ENCODE measurements at regions not wholly inside any gene's neighbourhood (a gene's known extent, or its start where the extent isn't known, plus 50 kb on each side); places are given as distances from the start of the nearest gene placed in this dataset.

DNA sequence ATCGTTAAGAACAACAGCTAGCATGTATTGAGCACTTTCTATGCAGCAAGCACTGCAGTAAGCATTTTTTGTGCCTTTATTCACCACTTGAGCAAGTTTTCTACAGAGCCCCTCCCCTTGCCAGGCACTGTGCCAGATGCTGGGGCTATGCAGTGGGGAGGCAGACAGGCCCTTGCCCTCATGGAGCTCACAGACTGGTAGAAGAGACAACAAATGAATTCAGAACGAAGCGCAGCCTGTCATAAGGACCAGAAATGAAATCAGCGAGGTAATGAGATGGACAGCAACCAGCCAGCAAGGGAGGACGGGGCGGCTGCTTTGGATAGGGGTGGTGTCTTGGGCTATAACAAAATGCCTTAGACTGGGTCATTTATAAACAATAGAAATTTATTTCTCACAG, 68.8 kb downstream of the C9orf50 start (continued):
- no peak for TF ChIP-seq YY1 (IDR thresholded peaks at IDR 0.05; ENCODE audit: extremely low read depth, insufficient replicate concordance, low read depth, low read length)
- no peak for TF ChIP-seq POLR2A (IDR thresholded peaks at IDR 0.05; ENCODE audit: borderline replicate concordance, extremely low read depth, insufficient read depth, insufficient read length)
- TF ChIP-seq SRF (IDR thresholded peaks at IDR 0.05; ENCODE audit: low read depth): no peak
- no peak for TF ChIP-seq ZNF274 (IDR thresholded peaks at IDR 0.05; ENCODE audit: low read depth, low read length)
- TF ChIP-seq RAD21 (IDR thresholded peaks at IDR 0.05; ENCODE audit: low read depth): no peak
- no peak for TF ChIP-seq CEBPB (IDR thresholded peaks at IDR 0.05; ENCODE audit: low read depth)
- TF ChIP-seq CBX3 (IDR thresholded peaks at IDR 0.05; ENCODE audit: low read depth): no peak
- TF ChIP-seq, protein P1, sequence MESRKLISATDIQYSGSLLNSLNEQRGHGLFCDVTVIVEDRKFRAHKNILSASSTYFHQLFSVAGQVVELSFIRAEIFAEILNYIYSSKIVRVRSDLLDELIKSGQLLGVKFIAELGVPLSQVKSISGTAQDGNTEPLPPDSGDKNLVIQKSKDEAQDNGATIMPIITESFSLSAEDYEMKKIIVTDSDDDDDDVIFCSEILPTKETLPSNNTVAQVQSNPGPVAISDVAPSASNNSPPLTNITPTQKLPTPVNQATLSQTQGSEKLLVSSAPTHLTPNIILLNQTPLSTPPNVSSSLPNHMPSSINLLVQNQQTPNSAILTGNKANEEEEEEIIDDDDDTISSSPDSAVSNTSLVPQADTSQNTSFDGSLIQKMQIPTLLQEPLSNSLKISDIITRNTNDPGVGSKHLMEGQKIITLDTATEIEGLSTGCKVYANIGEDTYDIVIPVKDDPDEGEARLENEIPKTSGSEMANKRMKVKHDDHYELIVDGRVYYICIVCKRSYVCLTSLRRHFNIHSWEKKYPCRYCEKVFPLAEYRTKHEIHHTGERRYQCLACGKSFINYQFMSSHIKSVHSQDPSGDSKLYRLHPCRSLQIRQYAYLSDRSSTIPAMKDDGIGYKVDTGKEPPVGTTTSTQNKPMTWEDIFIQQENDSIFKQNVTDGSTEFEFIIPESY (IDR thresholded peaks at IDR 0.05; ENCODE audit: extremely low read depth, insufficient replicate concordance, low read length): no peak
- TF ChIP-seq JUND (IDR thresholded peaks at IDR 0.05): no peak

GRCh38 chr9:129551393-129551973, 69.4 kb downstream of the C9orf50 start:
- Histone ChIP-seq H3K4me1 (ENCODE audit: control insufficient read depth in 1 of 2, insufficient read depth in 2 of 2, low read length in 2 of 2) (peaks cover 81 to 89% of the 10 kb centered on the region in 2 experiments), H3K79me2 (ENCODE audit: insufficient read depth, low read length) (no peaks in the 10 kb centered on the region), H3K27ac (ENCODE audit: low read depth, low read length) (peak overlapping the region; percentile 97), H3K27me3 (ENCODE audit: insufficient read depth, low read length) (no peaks in the 10 kb centered on the region), H3K4me3 (replicated peaks in 1 of 2; ENCODE audit: low read depth in 1 of 2, low read length in 2 of 2) (no peak overlapping the region), H3K9me3 (ENCODE audit: control insufficient read depth in 1 of 2, insufficient read depth in 1 of 2, low read depth in 1 of 2, low read length in 2 of 2) (no peaks in the 10 kb centered on the region), H3K9ac (ENCODE audit: low read length) (peak overlapping the region; percentile 5; the same call in 1 of the 2 replicates), H3K4me2 (ENCODE audit: low read length) (peak overlapping the region; percentile 84), H3K9me2 (ENCODE audit: insufficient read depth) (no peaks in the 10 kb centered on the region), H4K20me1 (ENCODE audit: insufficient read depth) (no peaks in the 10 kb centered on the region), H3K36me3 (ENCODE audit: control insufficient read depth in 1 of 2, insufficient read depth in 2 of 2, low read length in 2 of 2) (no peaks in the 10 kb centered on the region), H2AFZ (ENCODE audit: low read depth, low read length, poor library complexity, severe bottlenecking) (no peak overlapping the region)
- POLR2A ChIA-PET: interaction anchor here (1.1 to 3.0 kb wide), 3 partner anchors 16 to 57 kb away, joined by 3 to 13 read pairs (median 3); no protein-coding TSS in a partner anchor
- DNase-seq (ENCODE audit: low read depth, low spot score): no peak
- intact Hi-C loops (cut with micrococcal nuclease): no loop called here
- RAD21 ChIA-PET (ENCODE audit: low non-redundant PET in 1 of 2, low total read pairs in 2 of 2, uncharacterized antibody in 2 of 2, unreplicated experiment in 2 of 2): interaction anchor here (1.7 to 2.2 kb wide), 2 partner anchors 19 to 57 kb away, joined by 3 to 6 read pairs; no protein-coding TSS in a partner anchor
- CTCF ChIA-PET: no interaction called here
- TF ChIP-seq, protein P2, sequence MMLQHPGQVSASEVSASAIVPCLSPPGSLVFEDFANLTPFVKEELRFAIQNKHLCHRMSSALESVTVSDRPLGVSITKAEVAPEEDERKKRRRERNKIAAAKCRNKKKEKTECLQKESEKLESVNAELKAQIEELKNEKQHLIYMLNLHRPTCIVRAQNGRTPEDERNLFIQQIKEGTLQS (IDR thresholded peaks at IDR 0.05): no peak
- TF ChIP-seq, protein P1 (IDR thresholded peaks at IDR 0.05; ENCODE audit: extremely low read depth, insufficient replicate concordance, low read length): no peak
- no peak for TF ChIP-seq CTCF (IDR thresholded peaks at IDR 0.05 in 2 of 3, conservative IDR thresholded peaks at IDR 0.05 in 1 of 3; ENCODE audit: borderline replicate concordance in 1 of 3, insufficient read depth in 1 of 3, low read depth in 2 of 3, low read length in 2 of 3)
- no peak for TF ChIP-seq SP1 (IDR thresholded peaks at IDR 0.05; ENCODE audit: low read depth)
- no peak for TF ChIP-seq JUND (IDR thresholded peaks at IDR 0.05)
- TF ChIP-seq EZH2phosphoT487 (IDR thresholded peaks at IDR 0.05; ENCODE audit: borderline replicate concordance): no peak
- TF ChIP-seq MAX (IDR thresholded peaks at IDR 0.05): no peak
- TF ChIP-seq FOSL1 (IDR thresholded peaks at IDR 0.05; ENCODE audit: low read depth): no peak
- no peak for TF ChIP-seq TCF7L2 (IDR thresholded peaks at IDR 0.05; ENCODE audit: borderline replicate concordance, extremely low read depth, insufficient read depth, insufficient read length)
- no peak for TF ChIP-seq ELF1 (IDR thresholded peaks at IDR 0.05; ENCODE audit: borderline replicate concordance, low read depth)
- no peak for TF ChIP-seq CBX3 (IDR thresholded peaks at IDR 0.05; ENCODE audit: low read depth)
- TF ChIP-seq ZFX (IDR thresholded peaks at IDR 0.05): no peak
- TF ChIP-seq ZNF274 (IDR thresholded peaks at IDR 0.05; ENCODE audit: low read depth, low read length): no peak
- TF ChIP-seq YY1 (IDR thresholded peaks at IDR 0.05; ENCODE audit: extremely low read depth, insufficient replicate concordance, low read depth, low read length): no peak
- no peak for TF ChIP-seq SRF (IDR thresholded peaks at IDR 0.05; ENCODE audit: low read depth)
- no TSS peak for BruUV-seq (replicated peaks)
- no peak for ATAC-seq
